ENCODE measurements at regions not wholly inside any gene's neighbourhood (a gene's known extent, or its start where the extent isn't known, plus 50 kb on each side); places are given as distances from the start of the nearest gene placed in this dataset.
A peak's percentile ranks its signal among the peaks of the same experiment; 100 is the strongest.

GRCh38 chr16:48435906-48436305 is 50.7 kb upstream of the SIAH1 start:
- Histone ChIP-seq H3K4me3 (ENCODE audit: low read depth, low read length) (no peak overlapping the region), H3K4me1 (ENCODE audit: control insufficient read depth, insufficient read depth, low read length, poor library complexity, severe bottlenecking) (no peaks in the 10 kb centered on the region), H3K36me3 (ENCODE audit: control insufficient read depth, insufficient read depth, low read length) (no peaks in the 10 kb centered on the region), H3K27me3 (ENCODE audit: control insufficient read depth, insufficient read depth, low read length) (no peaks in the 10 kb centered on the region), H3K9me3 (ENCODE audit: control insufficient read depth in 2 of 2, low read length in 2 of 2) (no peaks in the 10 kb centered on the region), H3K27ac (ENCODE audit: insufficient read depth, low read length, poor library complexity, severe bottlenecking) (no peak overlapping the region)
- no peaks in the 10 kb centered on the region for H3K36me3 Mint-ChIP-seq
- H3K27me3 Mint-ChIP-seq: no peaks in the 10 kb centered on the region
- peaks cover 0 to 7% (median 3%) of the 10 kb centered on the region in 4 donors for H3K4me1 Mint-ChIP-seq
- H3K9me3 Mint-ChIP-seq: peaks cover 0 to 4% (median 0%) of the 10 kb centered on the region in 7 donors
- no peak overlapping the region for H3K4me3 Mint-ChIP-seq
- ATAC-seq (ENCODE audit: low read depth in 2 of 2) (no peak), DNase-seq (no peak)
- H3K27ac Mint-ChIP-seq: peak overlapping the region in 1 of 3 donors; percentile 27

- ATAC-seq (ENCODE audit: low read depth in 2 of 2) (no peak), DNase-seq (no peak)
- no peak overlapping the region for H3K27ac ChIP-seq (ENCODE audit: insufficient read depth, low read length, poor library complexity, severe bottlenecking)
- Mint-ChIP-seq H3K4me3 (no peak overlapping the region), H3K27ac (peak overlapping the region in 1 of 3 donors; percentile 56), H3K9me3 (peaks cover 0 to 4% (median 0%) of the 10 kb centered on the region in 7 donors), H3K27me3 (no peaks in the 10 kb centered on the region), H3K4me1 (peaks cover 0 to 7% (median 3%) of the 10 kb centered on the region in 4 donors), H3K36me3 (no peaks in the 10 kb centered on the region)
- H3K36me3 ChIP-seq (ENCODE audit: control insufficient read depth, insufficient read depth, low read length): no peaks in the 10 kb centered on the region
- no peaks in the 10 kb centered on the region for H3K9me3 ChIP-seq (ENCODE audit: control insufficient read depth in 2 of 2, low read length in 2 of 2)
- no peaks in the 10 kb centered on the region for H3K27me3 ChIP-seq (ENCODE audit: control insufficient read depth, insufficient read depth, low read length)
- H3K4me3 ChIP-seq (ENCODE audit: low read depth, low read length): no peak overlapping the region
- H3K4me1 ChIP-seq (ENCODE audit: control insufficient read depth, insufficient read depth, low read length, poor library complexity, severe bottlenecking): no peaks in the 10 kb centered on the region
Observed at GRCh38 chr16:48435318-48435680, 50.1 kb upstream of the SIAH1 start.

Data from CD4-positive, CD25-positive, alpha-beta regulatory T cell (primary cell).